Gastroesophageal sphincter (tissue), 4 donors: ENCODE measurements at regions not wholly inside any gene's neighbourhood (a gene's known extent, or its start where the extent isn't known, plus 50 kb on each side); places are given as distances from the start of the nearest gene placed in this dataset.

Experiments used
- ATAC-seq: fragments of 150-250 bp; one replicate; pipeline ENCODE4 v1.9.1; 2016; ENCODE audit warnings: mild to moderate bottlenecking, moderate library complexity
- H3K27ac ChIP-seq, 4 donors: fragments of 200-600 bp; sonication (generic) in 3 of 4; 1 replicate in 3 of 4; 2 replicates in 1 of 4; pipeline ENCODE4 v1.5.1; 2016 to 2019
- H3K27me3 ChIP-seq: fragments of 200-600 bp; sonication (generic); one replicate; pipeline ENCODE4 v1.5.1; 2019
- H3K36me3 ChIP-seq, 2 donors: fragments of 200-600 bp; sonication (generic); one replicate each; pipeline ENCODE4 v1.5.1; 2019; ENCODE audit warnings: control low read depth in 1 of 2
- H3K4me1 ChIP-seq, 3 donors: fragments of 200-600 bp; sonication (generic); 1 replicate in 2 of 3; 2 replicates in 1 of 3; pipeline ENCODE4 v1.5.1; 2016 to 2019; ENCODE audit warnings: control low read depth in 2 of 3
- H3K4me3 ChIP-seq, 2 donors: fragments of 200-600 bp; sonication (generic); one replicate each; pipeline ENCODE4 v1.5.1; 2019; ENCODE audit warnings: mild to moderate bottlenecking in 1 of 2, moderate library complexity in 1 of 2
- H3K9me3 ChIP-seq, 3 donors: fragments of 200-600 bp; sonication (generic); one replicate each; pipeline ENCODE4 v1.5.1; 2017 to 2019; ENCODE audit warnings: control low read depth in 2 of 3
- CTCF ChIP-seq, 4 experiments: fragments of 200-600 bp in 2 of 4; fragments of 450-650 bp in 2 of 4; sonication (generic) in 1 of 4; IDR thresholded peaks; one replicate each; pipeline ENCODE4 v1.5.1; 2017 to 2019; ENCODE audit warnings: antibody characterized with exemption in 4 of 4, mild to moderate bottlenecking in 2 of 4, moderate library complexity in 2 of 4
- EP300 ChIP-seq: sonication (generic); formaldehyde crosslinking; IDR thresholded peaks from one replicate; pipeline ENCODE4 v1.6.1; 2017; ENCODE audit warnings: antibody characterized with exemption, mild to moderate bottlenecking
- POLR2A ChIP-seq, 2 donors: fragments of 450-650 bp; IDR thresholded peaks; one replicate each; pipeline ENCODE4 v1.6.1; 2017; ENCODE audit warnings: antibody characterized with exemption in 2 of 2, mild to moderate bottlenecking in 2 of 2, moderate library complexity in 1 of 2
- POLR2AphosphoS5 ChIP-seq: sonication (generic); formaldehyde crosslinking; IDR thresholded peaks from one replicate; pipeline ENCODE4 v1.6.1; 2017; ENCODE audit warnings: antibody characterized with exemption
- WGBS, 2 donors: methylation state at CpG; one replicate each; pipeline ENCODE4 v1.1.5; 2018; ENCODE audit warnings: low coverage in 1 of 2; 5-methylcytosine and 5-hydroxymethylcytosine counted together

DNA sequence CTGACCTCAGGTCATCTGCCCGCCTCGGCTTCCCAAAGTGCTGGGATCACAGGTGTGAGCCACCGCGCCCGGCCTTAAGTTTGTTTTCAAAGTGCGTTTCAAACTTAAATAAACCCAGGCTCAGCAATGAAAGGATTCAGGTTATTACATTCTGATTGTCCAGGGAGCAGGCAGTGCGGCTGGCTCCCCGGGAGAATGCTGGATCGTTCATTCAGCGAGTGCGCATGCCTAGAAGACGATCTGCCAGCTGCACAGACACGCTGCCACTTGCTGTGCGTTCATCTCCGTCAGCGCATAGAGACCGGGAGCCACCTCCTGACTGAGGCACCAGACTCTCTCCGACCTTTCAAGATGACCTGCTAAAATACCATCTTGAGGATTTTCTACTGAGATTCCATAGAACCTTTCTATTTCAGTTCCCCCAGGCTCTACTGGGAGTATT lies 163.9 kb upstream of the ZNF217 start:
- ATAC-seq = no peak
- TF ChIP-seq POLR2A (IDR thresholded peaks at IDR 0.05) (no peak), EP300 (no peak), POLR2AphosphoS5 (no peak), CTCF (IDR thresholded peaks at IDR 0.05) (no peak)
- no peaks in the 10 kb centered on the region for H3K4me1 ChIP-seq
- no peaks in the 10 kb centered on the region for H3K9me3 ChIP-seq
- H3K36me3 ChIP-seq = no peaks in the 10 kb centered on the region
- no peak overlapping the region for H3K27ac ChIP-seq
- no peaks in the 10 kb centered on the region for H3K27me3 ChIP-seq
- no peak overlapping the region for H3K4me3 ChIP-seq
- 60 to 95% methylated on average over 8 to 11 of the region's 18 CpGs for WGBS, 2 donors

- Histone ChIP-seq H3K4me1 (peaks cover 0 to 9% (median 5%) of the 10 kb centered on the region in 3 donors), H3K9me3 (no peaks in the 10 kb centered on the region), H3K4me3 (no peak overlapping the region), H3K27ac (no peak overlapping the region), H3K27me3 (no peaks in the 10 kb centered on the region), H3K36me3 (no peaks in the 10 kb centered on the region)
- TF ChIP-seq POLR2A (IDR thresholded peaks at IDR 0.05) = no peak
- TF ChIP-seq CTCF (IDR thresholded peaks at IDR 0.05) = no peak
- no peak for TF ChIP-seq POLR2AphosphoS5
- TF ChIP-seq EP300 = no peak
- WGBS, 2 donors = 80 to 93% methylated on average over 6 to 8 of the region's 8 CpGs
- ATAC-seq = no peak
Observed at GRCh38 chr20:53755733-53756531, 162.3 kb upstream of the ZNF217 start.

GRCh38 chr20:53753880-53754459 lies 160.3 kb upstream of the ZNF217 start:
- ATAC-seq = no peak
- WGBS, 2 donors = 74 to 86% methylated on average over 1 to 2 of the region's 2 CpGs
- TF ChIP-seq CTCF (IDR thresholded peaks at IDR 0.05) = no peak
- TF ChIP-seq POLR2AphosphoS5 = no peak
- TF ChIP-seq POLR2A (IDR thresholded peaks at IDR 0.05) = no peak
- no peak for TF ChIP-seq EP300

DNA sequence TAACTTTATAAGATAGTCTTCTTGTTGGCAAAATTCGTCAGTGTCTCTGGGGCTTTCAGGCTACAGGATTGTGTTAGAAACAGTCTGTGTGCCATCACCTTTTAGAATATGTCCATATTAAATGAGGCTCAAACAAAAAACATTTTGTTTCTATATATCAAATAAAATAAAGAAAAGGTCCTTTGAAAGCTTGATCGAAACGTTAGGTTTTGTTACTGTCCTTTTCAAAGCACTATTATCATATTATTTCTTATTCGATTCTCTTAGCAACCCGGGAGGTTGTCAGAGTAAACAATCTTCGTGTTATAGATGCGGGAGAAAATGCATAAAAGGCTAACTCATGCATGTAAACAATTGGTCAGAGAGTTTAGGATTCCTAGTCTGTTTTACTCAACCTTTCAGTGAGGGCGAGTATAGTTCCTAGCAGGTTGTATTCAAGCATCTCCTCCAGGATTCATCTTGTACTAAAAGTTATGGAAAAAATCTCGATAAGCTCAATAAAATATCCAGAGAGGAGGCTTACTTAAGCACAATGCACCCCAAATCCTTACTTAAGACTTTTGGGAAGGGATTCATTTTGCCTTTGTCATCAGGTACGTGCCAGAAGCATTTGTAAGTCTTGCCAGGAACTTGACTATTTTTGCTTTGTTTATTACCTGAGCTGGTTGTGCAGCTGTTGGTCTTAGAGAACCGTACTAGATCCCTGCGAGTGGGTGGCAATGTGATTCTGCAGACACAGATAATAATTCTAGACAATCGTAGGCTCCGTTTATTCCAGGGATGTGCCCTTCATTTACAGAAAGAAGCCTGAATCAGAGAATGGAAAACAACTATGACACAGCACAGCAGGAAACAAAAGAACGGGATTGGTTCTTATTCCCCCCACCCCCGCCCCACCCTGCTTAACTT lies 159.6 kb upstream of the ZNF217 start:
- Histone ChIP-seq H3K27ac (no peak overlapping the region), H3K4me1 (peaks cover 0 to 15% (median 7%) of the 10 kb centered on the region in 3 donors), H3K36me3 (no peaks in the 10 kb centered on the region), H3K27me3 (no peaks in the 10 kb centered on the region), H3K9me3 (no peaks in the 10 kb centered on the region), H3K4me3 (no peak overlapping the region)
- TF ChIP-seq CTCF (IDR thresholded peaks at IDR 0.05) (no peak), EP300 (no peak), POLR2AphosphoS5 (no peak), POLR2A (IDR thresholded peaks at IDR 0.05) (no peak)
- no peak for ATAC-seq
- WGBS, 2 donors = 66 to 76% methylated on average over 10 to 15 of the region's 16 CpGs

More at GRCh38 chr20:53753880-53754459, 160.3 kb upstream of the ZNF217 start:
- Histone ChIP-seq H3K27ac (no peak overlapping the region), H3K27me3 (no peaks in the 10 kb centered on the region), H3K36me3 (no peaks in the 10 kb centered on the region), H3K4me3 (no peak overlapping the region), H3K9me3 (no peaks in the 10 kb centered on the region), H3K4me1 (peaks cover 0 to 15% (median 7%) of the 10 kb centered on the region in 3 donors)
